ENCODE measurements at regions not wholly inside any gene's neighbourhood (a gene's known extent, or its start where the extent isn't known, plus 50 kb on each side); places are given as distances from the start of the nearest gene placed in this dataset.

GRCh38 chr2:192814376-192814775 lies 619.6 kb upstream of the TMEFF2 start:
- TF ChIP-seq CTCF (IDR thresholded peaks at IDR 0.05; ENCODE audit: low read depth, low read length) = no peak
- no peak for TF ChIP-seq EZH2phosphoT487 (IDR thresholded peaks at IDR 0.05; ENCODE audit: low read depth)
